LNCAP (cell line): ENCODE measurements at regions not wholly inside any gene's neighbourhood (a gene's known extent, or its start where the extent isn't known, plus 50 kb on each side); places are given as distances from the start of the nearest gene placed in this dataset.

Experiments used
- CTCF ChIP-seq: fragments of 450-650 bp; IDR thresholded peaks from 2 replicates; pipeline ENCODE4 v1.5.1; 2017; ENCODE audit warnings: mild to moderate bottlenecking

GRCh38 chr3:22474706-22475445 lies 723.9 kb upstream of the ZNF385D start:
- no peak for TF ChIP-seq CTCF

GRCh38 chr3:22475665-22476240 lies 724.7 kb upstream of the ZNF385D start:
- TF ChIP-seq CTCF, result no peak

GRCh38 chr3:22476976-22477375 lies 726.0 kb upstream of the ZNF385D start:
- TF ChIP-seq CTCF, result no peak

GRCh38 chr3:22485954-22486353 lies 717.2 kb upstream of the UBE2E2 start:
- no peak for TF ChIP-seq CTCF

- TF ChIP-seq CTCF, result no peak
Measured at GRCh38 chr3:22490747-22491146, 712.4 kb upstream of the UBE2E2 start.

- TF ChIP-seq CTCF, result no peak
Measured at GRCh38 chr3:22491344-22491743, 711.8 kb upstream of the UBE2E2 start.

GRCh38 chr3:22492342-22492741 lies 710.8 kb upstream of the UBE2E2 start:
- TF ChIP-seq CTCF, result no peak
